ENCODE measurements at regions not wholly inside any gene's neighbourhood (a gene's known extent, or its start where the extent isn't known, plus 50 kb on each side); places are given as distances from the start of the nearest gene placed in this dataset.

- no peak for TF ChIP-seq CTCF (IDR thresholded peaks at IDR 0.05; ENCODE audit: borderline replicate concordance, insufficient read depth, low read depth, low read length)
- no peak overlapping the region for H3K4me3 ChIP-seq (ENCODE audit: low read depth, low read length)
Measured at GRCh38 chr4:11636031-11636430, 207.3 kb upstream of the HS3ST1 start.

- no peak overlapping the region for H3K4me3 ChIP-seq (ENCODE audit: low read depth, low read length)
- no peak for TF ChIP-seq CTCF (IDR thresholded peaks at IDR 0.05; ENCODE audit: borderline replicate concordance, insufficient read depth, low read depth, low read length)
Measured at GRCh38 chr4:11635342-11635741, 206.6 kb upstream of the HS3ST1 start.

GRCh38 chr4:11634283-11634682 lies 205.6 kb upstream of the HS3ST1 start:
- no peak overlapping the region for H3K4me3 ChIP-seq (ENCODE audit: low read depth, low read length)
- TF ChIP-seq CTCF (IDR thresholded peaks at IDR 0.05; ENCODE audit: borderline replicate concordance, insufficient read depth, low read depth, low read length) = no peak

- no peak overlapping the region for H3K4me3 ChIP-seq (ENCODE audit: low read depth, low read length)
- no peak for TF ChIP-seq CTCF (IDR thresholded peaks at IDR 0.05; ENCODE audit: borderline replicate concordance, insufficient read depth, low read depth, low read length)
Measured at GRCh38 chr4:11633430-11633829, 204.7 kb upstream of the HS3ST1 start.

- no peak for TF ChIP-seq CTCF (IDR thresholded peaks at IDR 0.05; ENCODE audit: borderline replicate concordance, insufficient read depth, low read depth, low read length)
- H3K4me3 ChIP-seq (ENCODE audit: low read depth, low read length) = no peak overlapping the region
Measured at GRCh38 chr4:11632483-11632882, 203.8 kb upstream of the HS3ST1 start.

- TF ChIP-seq CTCF (IDR thresholded peaks at IDR 0.05; ENCODE audit: borderline replicate concordance, insufficient read depth, low read depth, low read length) = no peak
- no peak overlapping the region for H3K4me3 ChIP-seq (ENCODE audit: low read depth, low read length)
Measured at GRCh38 chr4:11632025-11632424, 203.3 kb upstream of the HS3ST1 start.

GRCh38 chr4:11631416-11631815 lies 202.7 kb upstream of the HS3ST1 start:
- no peak overlapping the region for H3K4me3 ChIP-seq (ENCODE audit: low read depth, low read length)
- TF ChIP-seq CTCF (IDR thresholded peaks at IDR 0.05; ENCODE audit: borderline replicate concordance, insufficient read depth, low read depth, low read length) = no peak

Data from GM12875 (cell line).